ENCODE measurements at regions not wholly inside any gene's neighbourhood (a gene's known extent, or its start where the extent isn't known, plus 50 kb on each side); places are given as distances from the start of the nearest gene placed in this dataset.
A peak's percentile ranks its signal among the peaks of the same experiment; 100 is the strongest.
"Not testable (repeated sequence)": the region's sequence is repeated elsewhere in the genome, so short reads cannot be mapped to it uniquely, and the experiment has no call there.

DNA sequence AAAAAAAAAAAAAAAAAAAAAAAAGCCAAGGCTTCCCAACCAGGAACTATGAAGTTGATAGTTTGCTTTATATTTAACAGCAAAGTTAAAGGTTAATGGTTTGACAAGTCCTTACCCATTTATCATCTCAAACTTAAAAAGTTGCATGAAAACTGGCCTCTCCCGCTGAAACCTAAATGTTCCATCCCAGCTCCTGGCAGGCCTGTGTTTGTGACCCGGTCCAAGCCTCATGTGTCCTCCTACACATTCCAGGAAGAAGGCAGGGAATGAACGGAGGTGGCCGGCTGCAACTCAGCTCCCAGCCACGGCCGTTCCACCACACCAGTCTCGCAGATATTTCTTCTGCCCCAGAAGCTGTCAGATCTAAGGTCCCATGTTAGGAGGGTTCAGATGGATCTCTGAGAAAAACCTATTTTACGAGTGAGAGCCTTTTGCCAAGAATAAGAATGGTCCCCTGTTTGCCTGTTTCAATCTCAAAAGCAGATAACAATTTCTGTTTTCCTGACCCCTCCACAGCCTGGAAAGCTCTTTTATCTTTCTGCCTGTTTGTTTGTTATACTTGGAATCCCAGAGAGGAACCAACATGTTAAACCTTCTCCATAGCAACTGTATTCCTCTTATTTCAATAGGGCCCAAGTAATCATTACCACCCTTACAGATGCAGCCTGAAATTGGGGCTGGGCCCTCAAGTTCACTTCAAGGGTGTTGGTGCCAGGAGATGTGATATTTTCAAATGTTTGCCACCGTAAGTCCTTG is 56.5 kb downstream of the KCTD12 start:
- ATAC-seq = no peak

DNA sequence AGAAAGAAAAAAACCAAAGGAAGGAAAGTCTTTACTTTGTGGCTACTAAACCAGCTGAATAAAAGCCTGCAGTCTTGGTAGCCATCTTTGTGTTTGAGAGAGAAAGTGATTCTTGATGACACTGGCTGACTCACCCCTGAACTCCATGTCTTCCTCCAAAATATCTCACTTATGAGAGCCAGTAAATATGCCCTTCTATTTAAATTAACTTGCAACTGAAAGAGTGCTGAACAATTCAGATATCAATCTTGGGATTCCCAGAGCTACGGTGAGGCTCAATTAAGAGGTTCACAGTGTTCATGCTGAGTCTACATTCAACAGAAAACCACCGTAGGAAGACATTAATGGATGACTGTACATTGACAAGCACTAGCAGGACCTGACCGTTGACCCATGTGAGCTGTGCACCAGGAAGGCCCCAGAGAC is 57.9 kb downstream of the KCTD12 start:
- peak; percentile 71 to 79 for ATAC-seq

DNA sequence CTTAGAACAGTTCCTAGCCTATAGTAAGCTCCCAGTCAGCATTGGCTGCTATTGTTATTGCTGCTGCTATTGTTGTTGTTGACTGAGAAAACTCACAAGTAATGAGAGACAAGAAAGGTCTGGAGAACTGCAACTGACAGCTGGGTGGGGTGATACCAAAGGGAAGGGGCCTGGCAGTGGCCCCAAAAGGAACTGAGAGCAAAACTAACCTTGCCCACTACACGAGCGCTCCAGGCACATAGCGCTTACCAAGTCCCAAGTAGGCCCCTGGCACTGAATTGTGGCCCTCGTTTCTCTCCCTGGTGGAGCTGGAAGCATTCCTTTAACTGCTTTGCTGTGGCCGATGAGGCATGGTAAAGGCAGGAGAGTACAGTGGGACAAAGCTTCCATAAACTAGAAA is 59.7 kb downstream of the KCTD12 start:
- ATAC-seq = no peak

DNA sequence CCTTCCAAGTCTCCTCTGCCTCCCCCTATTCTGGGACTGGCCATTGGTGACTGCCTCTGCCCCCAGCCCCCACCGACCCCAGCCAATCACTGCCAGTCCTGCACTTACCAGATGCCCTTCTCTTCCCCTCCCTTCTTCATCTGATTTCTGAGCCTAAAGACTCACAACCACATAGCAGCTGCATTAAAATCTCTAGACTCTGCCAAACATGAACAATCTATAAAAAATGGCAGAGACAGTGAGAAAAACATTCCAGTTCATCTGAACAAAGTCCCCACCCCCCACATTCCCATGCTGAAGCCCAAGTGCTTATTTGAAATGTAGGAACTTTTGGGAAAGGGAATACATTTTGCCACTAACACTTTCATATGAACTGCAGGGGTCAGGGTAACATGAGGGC is 60.8 kb downstream of the KCTD12 start:
- no peak for ATAC-seq

DNA sequence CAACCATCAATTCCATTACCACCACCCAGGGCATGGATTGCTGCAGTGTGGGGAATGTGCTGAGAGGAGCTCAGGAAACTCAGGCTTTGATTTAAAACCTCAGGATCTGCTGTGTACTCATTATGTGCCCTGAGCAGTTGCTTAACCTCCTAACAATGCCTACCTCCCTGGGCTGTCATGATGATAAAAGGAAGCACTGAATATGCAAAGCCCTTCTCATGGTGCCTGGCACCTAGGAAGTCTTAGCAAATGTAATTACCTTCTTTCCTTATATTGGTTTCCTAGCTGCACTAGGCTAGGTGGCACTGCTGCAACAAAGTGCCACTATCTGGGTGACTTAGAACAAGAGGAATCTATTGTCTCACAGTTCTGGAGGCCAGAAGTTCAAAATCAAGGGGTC is 62.2 kb downstream of the KCTD12 start:
- no peak for ATAC-seq

DNA sequence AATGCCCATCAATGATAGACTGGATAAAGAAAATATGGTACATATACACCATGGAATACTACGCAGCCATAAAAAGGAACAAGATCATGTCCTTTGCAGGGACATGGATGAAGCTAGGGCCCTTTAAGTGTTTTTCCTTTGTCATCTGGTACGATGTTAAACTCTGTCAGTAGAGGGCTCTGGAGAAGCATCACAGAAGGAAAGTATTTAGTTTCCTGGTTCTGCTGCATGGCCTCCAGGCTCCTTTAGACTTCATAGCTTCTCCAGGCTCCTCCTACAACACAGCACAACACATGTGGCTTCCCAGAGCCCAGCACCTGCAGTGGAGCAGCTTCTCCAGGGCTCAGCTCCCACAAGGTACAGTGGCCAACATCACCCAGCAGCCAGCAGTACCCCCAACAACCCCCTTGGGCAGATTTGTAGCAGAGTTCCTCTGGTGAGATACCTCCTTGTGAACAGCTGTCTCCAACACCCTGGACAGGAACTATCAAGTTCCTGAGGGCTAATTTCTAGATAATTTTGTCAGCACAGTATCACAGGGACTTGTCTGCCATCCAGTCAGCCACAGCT is 63.4 kb downstream of the KCTD12 start:
- no peak for ATAC-seq

DNA sequence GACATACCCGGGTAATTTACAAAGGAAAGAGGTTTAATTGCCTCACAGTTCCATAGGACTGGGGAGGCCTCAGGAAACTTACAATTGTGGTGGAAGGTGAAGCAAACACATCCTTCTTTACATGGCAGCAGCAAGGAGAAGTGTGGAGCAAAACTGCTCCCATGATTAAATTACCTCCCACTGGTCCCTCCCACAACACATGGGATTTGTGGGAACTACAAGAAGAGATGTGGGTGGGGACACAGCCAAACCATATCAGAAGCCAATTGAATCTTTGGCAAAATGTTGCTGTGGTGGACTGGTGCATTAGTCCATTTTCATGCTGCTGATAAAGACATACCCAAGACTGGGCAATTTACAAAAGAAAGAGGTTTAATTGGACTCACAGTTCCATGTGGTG is 65.0 kb downstream of the KCTD12 start:
- not testable (repeated sequence) for ATAC-seq

DNA sequence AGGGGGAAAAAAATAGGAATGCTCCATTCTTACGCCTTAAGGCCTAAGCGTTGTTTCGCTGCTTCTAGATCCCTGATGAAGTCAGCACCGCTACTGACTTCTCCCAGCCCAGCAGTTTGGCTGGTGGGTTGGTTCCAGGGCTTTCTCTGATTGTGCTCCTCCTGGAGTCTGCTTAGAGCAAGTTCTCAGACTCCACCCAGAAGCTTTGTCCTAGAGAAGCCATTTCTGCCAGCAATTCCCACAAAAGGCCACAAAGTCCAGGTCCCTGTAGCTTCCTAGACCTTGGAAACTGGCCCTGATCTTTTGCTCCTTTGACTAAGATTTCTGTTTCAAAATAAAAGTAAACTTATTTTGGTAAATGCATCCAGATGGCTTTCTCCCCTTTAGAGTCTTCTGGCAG is 65.4 kb downstream of the KCTD12 start:
- ATAC-seq = no peak

DNA sequence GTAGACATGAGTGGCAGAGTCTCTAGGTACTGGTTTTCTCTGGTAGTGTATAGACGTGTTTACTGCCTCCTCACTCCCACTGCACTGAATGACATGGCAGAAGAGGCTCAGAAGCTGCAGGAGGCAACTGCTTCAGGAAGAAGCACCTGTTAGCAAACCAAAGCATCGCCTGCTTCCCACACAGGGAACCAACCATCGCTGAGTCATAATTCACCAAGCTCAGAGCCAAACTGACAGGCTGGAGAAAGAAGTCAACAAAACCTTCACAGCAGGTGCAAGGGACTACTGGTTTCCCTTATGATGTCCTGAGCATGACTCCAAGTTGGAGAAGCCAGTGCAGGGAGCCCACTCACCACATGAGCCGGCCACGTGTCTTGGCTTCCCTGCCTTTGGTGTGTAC is 69.8 kb downstream of the KCTD12 start:
- ATAC-seq = no peak

DNA sequence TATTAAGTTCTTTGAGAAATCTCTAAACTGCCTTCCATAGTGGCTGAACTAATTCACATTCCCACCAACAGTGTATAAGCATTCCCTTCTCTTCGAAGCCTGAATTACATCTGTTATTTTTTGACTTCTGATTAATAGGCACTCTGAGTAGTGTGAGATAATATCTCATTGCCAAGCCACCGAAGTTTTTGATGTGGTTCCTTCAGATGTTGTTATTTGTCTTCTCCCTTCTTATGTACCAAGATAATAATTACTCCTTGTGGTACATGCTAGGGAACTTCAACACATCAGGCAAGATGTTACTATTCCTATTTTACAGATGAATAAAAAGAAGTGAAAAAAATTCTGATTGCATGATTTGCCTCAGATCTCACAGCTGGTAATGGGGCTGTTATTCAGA is 70.9 kb downstream of the KCTD12 start:
- no peak for ATAC-seq

DNA sequence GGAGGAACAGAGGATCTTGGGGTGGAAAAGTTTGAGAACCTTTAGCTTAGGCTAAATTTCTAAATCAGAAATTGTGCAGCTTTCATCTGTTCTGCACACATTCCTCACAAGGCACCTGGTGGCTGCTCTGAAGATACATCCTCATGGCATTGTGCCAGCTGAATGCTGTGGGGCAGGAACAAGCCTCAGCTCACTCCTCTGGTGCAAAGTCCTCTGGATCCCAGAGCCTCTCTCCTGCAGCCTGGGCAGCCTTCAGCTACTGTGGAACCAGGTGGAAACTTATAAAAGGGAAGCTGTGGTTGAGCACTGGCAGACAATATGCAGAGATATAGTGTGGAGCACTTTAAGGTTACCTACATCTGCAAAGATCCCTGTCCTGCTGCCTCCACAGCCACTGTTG is 72.3 kb downstream of the KCTD12 start:
- ATAC-seq = no peak

DNA sequence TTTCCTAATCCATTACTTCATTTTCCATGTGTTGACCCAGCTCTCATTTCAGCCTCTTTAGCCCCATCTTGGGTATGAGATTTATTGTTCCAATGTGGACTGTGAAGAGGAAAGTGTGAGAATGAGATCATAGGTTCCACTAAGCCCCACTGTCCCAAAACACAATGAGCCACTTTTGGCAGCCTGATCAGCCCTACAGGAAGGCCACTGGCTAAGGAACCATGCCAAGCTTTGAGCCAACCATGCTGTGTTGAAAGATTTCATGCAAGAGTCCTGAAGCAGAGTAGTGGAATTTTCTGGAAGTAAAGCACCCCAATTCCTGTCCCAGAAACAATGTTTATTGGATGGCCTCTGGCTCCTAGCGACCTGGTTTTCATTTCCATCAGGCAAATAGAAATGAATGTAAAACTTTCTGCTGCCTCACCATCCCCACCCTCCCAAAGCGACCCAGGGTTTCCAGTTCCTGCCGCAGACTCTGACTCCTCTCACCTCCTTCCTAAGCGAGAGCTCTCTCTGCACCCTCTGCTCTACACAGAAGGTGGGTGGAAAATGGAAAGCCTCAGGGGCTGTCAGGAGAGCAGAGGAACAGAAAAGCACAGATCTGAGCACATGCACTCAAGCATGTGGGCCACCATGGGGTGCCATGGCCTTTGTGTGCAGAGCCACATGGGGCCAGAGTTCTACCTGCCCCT is 73.1 kb downstream of the KCTD12 start:
- no peak for ATAC-seq

DNA sequence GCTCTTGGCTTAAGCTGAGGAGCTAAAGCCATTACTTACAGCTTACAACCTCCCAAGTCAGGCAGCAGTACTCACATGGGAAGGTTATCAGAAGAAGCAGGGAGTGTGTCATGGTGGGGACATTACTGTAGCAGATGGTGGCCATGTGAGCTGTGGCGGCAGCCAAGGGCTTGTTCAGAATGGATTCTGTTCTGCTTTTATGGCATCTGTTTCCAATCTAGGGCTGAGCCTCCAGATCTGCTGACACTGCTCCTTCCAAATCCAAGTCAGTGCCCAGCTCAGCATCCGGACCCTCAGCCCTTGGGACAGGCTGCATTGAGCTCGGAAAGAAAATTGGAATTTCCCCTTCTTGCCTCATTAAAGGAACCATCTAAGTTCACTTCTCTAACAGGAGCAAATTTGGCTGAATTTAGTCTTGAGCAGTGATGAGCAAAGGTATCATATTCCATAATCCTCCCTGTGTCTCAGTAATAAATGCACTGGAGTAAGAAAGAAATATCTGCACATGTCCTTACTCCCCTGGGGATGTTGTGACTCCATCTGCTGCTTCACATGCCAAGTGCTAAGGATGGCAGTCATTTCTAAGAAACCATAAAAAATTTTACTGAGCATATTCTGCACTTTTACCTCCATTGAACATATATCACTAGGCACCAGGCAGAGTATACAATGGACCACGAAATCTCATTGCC is 73.9 kb downstream of the KCTD12 start:
- ATAC-seq = no peak

DNA sequence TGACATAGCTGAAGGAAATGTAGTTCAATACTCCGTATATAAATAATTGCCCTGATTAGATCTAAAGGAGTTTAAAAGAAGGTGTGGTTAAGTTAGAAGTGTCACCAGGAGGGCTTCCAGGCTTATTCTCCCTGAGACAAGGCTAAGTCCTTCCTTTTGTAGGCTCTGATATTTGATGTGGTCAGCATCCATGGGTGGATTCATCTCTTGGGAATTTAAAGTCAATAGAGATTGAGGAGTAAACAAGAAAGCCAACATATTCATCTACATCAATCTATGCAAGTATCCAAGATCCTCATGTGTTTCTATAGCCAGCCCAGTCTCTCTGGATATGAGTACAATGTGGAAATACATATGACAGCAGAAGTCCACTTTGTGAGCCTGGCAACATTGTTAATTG is 76.8 kb downstream of the KCTD12 start:
- no peak for ATAC-seq

DNA sequence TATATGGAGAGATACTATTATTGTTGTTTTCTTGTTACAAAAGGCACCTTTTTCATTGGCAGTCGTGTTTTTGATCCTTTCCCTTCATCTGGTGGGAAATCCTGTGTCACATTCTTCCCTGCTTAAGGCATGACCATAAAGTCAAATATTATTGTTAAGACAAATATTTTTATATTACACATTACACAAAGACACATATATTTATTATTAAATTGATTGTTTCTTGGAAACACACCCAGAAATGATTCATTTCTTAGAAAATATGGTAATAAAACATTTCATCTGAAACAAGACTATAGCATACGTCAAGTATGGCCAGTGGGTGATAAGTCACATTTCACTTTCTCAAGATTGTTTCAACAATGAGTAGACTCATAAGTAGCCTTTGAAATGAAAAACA is 77.3 kb downstream of the KCTD12 start:
- no peak for ATAC-seq

DNA sequence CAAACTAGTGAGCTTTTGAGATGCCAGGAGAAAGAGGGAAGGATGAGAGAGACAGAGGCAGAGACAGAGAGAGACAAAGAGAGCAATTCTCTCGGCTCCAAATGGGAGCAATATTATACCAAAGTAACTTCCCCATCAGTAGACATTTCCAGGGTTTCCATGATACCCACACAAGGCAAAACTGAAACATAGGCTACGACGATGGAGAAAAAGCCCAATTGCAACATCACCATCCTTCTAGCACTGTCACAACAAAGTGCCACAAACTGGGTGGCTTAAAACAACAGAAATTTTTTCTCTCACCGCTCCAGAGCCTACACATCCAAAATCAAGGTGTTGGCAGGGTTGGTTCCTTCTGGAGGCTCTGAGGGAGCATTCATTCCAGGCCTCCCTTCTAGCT is 81.4 kb downstream of the KCTD12 start:
- ATAC-seq = no peak

DNA sequence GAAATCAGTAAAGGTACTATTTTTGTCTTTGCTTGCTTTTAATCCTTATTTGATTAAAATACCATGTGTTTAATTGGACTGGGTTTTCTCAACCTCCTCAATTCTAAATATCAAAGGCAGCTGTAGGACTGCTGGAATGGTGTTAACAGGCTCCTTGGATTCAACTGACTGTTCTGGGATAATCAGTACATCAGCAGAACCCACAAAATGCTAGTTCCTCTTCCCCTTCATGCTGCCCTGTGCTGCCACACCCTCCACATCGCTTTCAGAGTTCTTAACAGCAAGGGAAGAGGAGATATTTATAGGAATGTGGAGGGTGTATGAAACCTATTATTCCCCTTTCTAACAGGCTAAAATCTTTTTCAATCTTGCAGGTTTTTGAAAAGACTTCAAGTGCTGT is 82.4 kb downstream of the KCTD12 start:
- no peak for ATAC-seq

DNA sequence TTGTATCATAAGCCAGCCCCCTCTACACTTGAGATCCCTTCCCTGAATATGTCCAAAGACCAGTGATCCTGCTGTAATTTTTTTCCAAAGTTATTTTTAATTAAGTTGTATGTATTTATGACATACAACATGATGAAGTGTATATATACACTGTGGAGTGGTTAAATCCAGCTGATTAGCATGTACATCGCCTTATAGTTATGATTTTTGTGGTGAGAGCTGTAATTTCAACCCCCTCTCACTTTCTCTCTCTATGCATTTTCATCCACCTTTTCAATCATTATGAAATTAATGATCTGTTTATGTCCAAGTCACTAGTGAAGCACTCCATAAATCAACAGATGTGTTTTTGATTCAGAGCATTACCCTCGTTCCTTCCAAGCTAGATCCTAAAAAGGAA is 85.3 kb downstream of the KCTD12 start:
- no peak for ATAC-seq

DNA sequence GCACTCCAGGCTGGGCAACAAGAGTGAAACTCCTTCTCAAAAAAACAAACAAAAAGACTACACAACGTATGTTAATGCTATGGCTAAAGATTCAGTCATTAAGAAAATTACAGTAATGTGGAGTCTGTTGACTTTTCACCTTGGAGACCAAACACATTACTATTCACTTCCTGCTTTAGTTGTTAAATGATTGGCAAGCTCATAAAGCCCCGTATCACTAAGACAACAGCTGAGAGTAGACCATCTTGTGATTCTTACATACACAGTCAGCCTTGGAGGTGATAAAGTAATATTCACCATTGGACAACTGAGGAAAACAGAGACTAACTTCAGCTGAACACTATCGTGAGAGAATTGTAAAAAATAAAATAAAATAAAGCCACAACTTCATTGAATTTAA is 86.5 kb downstream of the KCTD12 start:
- no peak for ATAC-seq

DNA sequence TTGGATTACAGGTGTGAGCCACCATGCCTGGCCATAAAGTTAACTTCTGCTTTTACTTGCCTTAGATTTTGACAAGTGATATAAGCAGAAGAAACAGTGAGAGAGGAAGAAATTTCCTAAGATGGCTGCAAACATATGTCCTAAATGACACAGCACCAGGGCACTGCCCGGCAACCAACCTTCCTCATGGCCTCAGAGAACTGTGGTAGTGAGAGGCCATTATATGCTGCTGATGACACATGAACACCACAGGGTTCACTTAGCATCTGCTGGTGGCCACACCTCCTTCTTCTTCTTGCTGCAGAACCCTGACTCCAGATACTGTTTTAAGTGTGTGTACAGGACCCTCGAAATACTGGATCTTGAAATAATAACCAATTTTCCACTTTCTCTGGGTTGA is 88.2 kb downstream of the KCTD12 start:
- ATAC-seq = no peak

DNA sequence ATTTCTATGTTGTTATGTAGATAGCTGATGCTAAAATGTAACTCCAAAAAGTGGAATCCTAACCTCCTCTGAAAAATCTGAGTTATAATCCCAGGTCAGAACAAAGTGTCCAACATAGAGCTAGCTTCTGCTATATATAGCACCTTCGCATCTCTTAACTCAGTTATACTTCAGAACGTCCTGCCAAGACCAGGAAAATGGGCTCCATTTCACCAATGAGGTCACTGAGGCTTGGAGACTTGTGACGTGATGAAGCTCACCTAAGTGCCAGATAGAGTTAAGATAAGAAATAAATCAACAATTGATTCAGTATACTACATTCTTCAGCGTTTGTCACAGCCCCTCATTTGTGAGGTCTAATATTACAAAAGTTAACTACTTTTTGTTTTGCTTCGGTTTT is 88.8 kb downstream of the KCTD12 start:
- no peak for ATAC-seq

DNA sequence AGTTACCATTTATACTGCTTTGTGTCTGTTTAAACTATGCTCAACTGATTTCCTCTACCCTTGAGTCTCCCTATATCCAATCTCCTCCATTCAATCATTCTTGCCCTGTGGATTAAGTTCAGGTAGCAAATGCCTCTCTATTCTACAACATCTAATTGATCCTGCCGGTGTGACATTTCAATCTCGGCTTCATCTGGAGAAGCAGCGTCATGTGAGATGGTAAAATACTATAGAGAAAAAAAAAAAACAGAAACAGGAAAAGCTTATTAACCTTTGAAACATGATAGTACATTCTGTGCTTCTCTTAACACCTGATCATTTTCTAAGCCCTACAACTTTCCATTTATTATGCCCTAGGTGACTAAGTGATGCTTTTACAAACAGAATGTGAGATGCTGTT is 89.4 kb downstream of the KCTD12 start:
- no peak for ATAC-seq
